Hypothalamus (tissue), 51 donors: ENCODE measurements at regions not wholly inside any gene's neighbourhood (a gene's known extent, or its start where the extent isn't known, plus 50 kb on each side); places are given as distances from the start of the nearest gene placed in this dataset.

Experiments
- DNase-seq, 51 donors: peaks; one replicate each; lab custom pipeline; 2025; lab: John Stamatoyannopoulos, UW

DNA sequence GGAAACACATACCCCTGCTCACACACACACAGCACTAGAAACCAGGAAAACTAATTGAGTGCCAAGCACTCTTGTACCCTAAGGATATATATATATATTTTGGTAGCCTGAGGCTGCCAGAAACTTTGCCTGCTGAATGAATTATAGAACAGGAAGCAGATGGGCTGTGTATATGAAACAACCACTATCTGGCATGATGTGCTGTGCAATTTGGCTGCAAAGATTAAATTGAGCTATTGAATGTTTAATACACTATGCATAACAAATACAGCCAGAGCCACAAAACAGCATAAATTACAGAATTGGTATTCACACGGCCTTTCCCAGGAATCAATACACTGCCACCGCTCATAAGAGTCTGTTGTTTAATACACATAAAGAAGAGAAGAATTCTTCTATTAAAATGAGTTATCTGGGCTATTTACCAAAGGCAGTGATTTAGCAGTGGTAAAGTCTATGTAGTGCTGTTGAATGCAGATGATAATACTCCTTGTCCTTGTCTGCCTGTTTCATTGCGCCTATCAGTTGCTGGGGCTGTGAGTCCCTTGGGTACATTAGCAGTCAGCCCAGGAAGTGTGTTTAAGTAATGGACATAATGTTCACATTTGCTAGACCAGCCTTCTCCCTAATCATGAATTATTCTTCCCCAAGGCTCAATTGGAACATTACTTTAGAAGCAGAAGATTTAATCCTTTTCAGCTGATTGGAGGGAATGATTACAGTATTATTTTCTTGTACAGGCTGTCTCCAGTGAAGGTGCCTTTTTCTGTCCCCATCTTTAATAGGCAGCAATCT, 294.3 kb downstream of the TLE1 start:
- no peak for DNase-seq

DNA sequence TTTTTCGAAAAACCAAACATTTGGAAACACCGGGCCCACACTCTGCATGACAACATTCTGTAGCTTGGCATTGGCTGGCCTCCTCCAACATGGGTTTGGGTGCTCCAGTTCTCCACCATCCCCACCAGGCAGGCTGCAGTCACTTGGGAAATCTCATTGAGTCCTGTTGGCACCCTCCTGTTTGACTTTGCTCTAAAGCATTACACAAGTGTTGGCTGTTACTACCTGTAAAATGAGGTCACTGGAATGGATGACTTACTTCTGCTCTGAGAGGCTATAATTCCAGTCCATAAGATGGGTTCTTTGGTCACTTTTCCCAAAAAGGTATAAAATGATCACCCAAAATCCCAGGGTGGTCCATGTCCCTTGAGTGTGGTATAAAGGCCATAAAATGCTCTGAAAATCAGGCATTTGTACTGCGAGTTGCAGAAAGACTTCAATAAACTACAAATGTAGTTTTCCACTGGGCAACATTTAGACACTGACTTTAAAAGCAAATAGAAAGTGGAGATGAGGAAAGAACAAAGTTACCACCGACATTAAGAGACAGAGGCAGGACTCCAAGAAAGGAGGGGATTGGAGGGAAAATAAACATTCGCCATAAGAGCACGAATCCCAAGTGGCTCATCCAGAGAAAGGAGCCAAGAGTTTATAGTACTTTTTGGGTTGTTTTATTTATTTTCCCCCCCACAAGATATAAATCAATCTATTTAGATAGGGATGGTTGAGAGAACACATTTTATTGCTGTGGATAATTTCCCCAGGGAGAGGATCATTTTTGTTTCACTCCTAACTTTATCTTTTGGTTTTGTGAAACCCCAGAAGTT, 295.1 kb downstream of the TLE1 start:
- DNase-seq = no peak

DNA sequence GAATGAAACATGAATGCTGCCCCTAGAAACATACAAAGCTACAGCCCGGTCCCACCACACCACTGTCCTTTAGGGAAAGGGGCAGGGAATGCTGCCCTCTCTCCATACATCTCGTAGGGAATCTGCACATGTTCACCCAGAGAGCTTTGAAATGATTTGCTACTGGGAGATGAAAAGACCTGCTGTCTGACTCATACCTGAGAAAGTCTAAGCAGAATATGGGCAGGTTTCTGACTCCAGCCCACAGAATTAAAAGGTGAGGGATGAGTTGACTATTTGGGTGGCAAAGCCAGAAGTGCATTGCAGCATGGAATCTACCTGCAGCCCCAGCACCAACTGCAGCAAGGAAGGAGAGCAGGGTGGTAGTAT, 297.9 kb downstream of the TLE1 start:
- no peak for DNase-seq

DNA sequence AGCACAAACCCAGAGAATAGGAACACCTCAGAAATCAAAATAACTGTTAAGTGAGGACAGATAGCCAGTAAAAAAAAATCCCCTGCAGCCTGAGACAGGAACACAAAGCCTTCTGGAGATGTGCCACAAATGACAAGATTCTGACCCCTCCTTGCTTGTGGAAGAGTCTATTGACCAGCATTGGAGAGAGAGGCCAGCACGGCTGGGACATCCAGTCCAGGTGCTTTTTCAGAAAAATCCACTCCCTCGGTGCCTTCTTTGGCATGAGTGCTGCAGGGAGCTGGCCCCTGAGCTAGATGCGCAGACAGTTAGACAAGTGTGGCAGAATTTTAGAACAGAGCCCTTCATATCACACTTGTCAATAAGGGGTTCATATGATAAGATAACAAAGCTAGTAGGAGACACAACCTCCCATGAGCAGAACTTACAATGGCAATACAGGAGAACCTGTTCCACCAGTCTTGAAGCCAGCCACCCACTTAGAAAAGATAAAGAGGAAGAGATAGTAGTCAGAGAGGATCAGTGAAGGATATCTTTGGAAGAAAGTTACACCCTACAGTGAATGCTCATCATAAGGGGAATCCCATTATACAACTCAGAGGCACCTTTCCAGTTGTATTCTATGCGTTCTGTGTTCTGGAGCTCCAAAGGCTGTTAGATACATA, 298.4 kb downstream of the TLE1 start:
- no peak for DNase-seq

DNA sequence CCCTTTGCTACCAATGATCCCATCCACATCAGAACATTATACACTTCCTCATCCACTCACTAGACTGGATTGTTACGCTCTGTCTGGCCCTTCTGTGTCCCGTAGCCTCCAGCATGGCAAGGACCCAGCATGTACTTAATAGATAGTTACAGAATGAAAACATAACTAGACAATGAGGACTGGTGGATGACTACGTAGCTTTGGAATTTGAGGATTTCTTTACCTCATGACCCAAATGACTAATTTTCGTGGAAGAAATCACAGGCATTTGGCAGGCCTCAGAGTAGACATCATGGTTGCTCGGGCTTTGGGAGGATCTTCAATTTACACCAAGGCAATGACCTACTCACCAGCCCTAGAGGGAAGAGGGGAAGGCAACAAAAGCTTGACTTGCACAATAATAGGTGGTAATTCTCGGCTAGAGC, 299.8 kb downstream of the TLE1 start:
- no peak for DNase-seq

DNA sequence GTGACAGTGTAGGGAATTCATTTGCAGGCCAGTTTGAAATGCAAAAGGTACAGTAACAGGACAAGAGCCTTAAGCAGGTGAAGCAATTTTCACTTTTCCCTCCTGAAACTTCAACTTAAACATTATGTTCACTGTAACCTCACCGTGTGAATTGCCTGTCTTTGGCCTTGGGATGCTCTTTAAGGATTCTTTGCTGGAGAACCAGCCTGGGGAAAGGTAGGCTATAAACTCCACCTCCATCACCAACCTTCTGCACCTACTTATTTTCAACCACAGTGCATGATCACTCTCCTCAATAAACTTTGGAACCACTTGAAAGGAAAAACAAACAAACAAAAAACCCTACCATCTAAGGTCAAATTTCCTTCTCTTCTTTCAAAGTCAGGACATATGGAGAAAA, 300.5 kb downstream of the TLE1 start:
- no peak for DNase-seq

DNA sequence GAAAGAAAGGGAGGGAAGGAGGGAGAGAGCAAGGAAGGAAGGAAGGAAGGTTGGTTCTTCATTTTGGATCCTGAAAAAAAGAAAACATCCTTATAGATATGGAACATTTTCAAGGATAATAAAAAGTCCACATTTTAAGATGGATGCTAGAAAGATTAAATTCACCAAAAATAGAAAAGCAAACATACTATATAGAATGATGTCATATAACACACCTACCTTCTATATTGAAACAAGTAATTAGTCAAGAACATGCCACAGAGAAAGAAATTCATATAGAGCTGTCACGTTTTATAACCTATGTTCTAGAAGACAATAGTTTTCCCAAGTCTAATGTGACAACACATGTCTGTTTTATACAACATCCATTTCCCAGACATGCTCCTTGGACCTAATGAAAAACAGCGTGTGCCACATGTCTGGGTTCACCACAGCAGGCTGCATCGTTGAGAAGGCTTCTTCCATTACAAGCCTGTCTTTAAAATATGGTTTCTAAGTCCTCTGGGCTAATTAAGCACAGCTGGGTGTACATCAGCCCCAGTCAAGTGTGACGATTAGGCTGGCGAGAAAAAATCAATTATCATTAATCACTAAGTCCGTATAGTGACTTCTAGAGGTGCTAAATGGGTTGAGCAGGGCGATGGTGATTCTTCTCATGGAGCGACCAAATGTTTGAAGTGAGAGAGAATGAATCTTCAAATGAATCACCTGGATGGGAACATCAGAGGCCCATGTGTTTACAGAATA, 301.8 kb downstream of the TLE1 start:
- DNase-seq = no peak

DNA sequence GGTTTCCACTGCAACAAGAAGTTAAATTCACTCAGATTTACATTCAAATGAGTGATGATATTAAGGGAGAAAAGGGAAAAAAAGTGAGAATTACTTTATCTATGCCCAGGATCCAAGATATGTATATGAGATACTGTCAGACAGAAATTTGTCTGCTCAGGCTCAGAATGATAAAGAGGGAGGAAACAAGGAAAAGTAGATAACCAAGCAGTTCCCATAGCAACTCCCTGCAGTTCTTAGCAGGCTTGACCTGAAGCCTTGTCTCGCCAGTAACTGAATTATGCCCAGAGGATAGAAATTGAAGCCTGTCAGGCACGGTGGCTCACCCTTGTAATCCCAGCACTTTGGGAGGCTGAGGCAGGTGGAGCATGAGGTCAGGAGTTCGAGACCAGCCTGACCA, 304.4 kb downstream of the TLE1 start:
- DNase-seq = no peak

DNA sequence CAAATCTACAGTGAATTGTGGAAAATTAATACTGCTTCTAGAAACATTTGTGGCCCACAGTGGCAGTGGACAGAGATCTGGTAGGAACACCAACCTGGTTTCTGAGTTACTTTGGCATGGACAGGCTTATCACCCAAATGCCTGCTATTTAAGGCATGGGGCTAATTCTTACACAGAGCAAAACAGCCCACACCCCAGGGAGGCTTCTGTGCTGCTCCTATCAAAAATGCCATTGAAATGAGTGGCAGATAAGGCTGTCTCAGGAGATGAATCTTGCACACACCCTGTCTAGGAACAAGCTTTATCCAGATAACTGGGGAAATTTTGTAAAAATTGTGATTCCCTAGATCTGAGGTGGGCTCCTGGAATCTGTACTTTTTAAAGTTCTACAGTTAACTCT, 307.1 kb downstream of the TLE1 start:
- no peak for DNase-seq

DNA sequence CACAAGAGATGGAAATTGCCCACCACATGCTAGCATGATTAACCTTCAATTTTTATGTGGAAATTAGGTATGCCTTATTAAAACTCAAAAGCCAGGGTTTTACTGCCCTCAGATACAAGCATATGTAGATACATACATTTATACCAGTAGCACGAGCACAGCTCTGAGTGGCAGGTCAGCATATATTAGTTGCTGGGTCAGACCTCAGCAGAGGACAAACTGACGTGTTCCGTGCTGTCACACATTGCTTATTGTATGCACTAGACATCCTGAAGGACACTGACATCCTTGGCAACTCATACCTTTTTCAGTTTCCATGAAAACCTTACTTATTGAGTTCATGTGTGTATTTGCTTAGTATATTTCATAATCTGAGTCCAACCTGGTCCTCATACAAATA, 307.7 kb downstream of the TLE1 start:
- DNase-seq = no peak

DNA sequence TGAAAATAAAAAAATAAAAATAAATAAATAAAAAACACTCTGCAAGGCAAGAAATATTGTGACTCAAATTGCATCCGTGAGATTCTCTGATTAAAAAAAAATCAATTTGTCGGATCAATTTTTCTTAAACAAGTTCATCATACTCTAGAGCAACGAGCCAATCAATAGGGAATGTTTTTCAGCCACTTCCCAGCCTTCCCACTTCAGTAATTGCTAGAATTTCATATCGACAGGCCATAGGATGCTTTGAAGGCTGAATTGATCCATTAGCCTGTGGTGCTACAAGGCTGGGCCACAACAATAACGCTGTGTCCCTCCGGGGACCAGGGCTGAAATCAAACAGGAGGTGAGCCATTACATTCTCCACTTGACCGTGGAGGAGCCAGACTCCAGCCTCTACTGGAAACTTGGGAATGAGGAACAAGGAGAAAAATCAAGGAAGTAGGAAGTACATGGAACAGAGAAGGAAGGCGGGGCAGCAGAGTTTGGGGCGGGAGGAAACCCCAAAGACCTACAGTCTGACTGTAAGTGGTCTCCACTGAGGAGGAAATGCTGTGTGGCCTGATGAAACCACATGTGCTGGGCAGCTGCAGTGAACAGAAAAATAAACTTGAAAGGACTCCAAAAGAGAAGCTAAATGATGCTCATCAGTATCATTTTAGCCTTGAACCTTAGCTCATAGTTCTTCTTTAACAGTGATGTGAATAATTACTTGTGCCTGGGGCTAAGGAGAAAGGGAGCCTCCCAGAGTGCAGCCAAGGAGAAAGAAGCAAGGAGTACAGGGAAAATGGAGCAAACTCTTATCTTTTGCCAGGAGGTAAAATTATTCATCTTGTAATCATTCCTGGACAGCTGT, 308.6 kb downstream of the TLE1 start:
- DNase-seq = no peak

DNA sequence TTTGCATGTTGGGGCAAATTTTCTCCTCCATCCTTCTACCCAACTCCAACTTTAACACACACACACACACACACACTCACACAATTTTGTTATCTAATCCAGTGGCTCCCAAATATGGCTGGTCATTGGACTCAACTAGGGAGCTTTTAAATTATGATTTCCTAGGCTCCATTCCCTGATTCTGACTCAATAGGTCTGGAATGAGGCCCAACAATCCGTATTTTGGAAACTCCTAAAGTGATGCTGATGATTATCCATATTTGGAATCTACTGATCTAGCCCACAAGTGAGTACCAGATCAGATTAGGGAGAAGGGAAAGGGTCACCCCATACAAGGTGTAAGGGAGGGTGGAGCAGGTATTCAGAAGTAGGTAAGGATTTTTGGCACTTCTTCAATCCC, 309.7 kb downstream of the TLE1 start:
- DNase-seq = no peak

DNA sequence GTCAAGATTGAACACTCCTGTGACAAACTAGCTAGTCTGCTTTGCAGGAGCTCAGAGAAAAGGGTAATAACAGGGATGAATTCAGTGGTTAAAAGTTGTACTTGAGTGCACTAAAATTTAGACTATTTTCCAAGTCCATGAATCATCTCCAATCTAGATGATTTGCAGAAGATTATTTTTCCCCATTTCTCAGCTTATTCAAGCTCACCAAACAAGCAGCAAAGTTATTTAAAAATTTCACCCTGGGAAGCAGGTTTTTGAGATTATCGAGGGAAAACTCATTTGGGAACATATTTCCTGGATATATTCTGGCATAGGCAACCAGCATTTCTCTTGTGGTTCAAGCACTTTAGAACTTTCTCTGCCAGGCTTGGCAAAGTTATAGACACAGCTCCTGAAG, 311.4 kb downstream of the TLE1 start:
- DNase-seq = no peak

DNA sequence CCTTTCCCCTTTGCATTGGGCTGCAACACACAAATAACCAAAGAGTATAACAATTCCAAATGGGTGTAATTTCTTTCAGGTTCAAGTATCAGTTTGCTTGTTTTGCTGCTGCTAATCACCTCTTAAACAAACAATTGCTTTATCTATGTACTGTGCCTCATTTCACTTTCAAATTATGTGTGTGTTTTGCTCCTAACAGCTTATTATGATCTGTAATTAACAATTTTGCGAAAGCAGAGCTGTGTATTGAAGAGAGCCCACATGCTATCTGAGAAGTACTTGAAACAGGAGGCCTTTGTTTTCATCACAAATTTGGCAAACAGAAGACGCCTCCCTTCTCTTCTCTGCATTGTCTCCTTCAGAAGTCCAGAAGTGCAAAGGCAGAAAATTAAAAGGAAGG, 312.0 kb downstream of the TLE1 start:
- DNase-seq = no peak

DNA sequence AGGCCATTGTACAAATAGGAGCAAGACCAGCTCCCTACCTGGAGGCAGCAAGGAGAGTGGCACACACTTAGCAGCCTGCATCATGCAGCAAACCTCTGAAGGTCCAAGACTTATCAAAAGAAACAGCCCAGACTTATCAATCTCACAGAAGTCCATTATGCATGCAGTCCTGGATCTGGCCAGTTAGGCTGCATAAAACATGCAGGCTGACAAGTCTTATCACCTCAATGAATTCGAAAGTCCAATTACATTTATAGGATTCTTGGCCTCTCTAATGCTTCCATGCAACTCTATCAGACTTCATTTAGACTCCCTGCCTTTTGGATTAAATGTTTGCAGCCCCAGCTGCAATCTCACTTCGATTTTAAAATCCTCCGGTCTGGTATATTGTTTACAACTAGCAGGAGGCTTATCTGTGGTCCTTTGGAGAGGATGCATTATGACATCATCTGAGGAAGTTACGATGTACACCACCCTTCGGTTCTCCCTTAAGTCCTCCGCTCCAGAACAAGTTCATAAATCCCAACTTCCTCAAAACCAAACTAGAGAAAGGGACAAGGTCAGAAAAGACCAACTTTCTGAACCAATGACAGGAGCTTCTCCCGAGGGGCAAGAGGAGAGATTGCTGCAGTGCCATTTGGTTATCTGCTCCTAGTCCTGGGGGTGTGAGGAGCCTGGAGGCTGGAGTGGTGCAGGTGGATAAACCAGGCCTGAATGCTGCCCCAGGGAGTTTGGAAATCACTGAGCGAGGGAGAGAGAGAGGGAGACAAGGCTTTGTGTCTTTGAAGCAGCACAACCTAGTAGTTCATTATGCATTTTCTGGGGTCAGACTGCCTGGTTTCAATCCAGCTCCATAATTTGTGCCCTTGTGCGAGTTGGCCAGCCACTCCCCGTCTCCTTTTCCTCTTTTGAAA, 313.9 kb downstream of the TLE1 start:
- no peak for DNase-seq

DNA sequence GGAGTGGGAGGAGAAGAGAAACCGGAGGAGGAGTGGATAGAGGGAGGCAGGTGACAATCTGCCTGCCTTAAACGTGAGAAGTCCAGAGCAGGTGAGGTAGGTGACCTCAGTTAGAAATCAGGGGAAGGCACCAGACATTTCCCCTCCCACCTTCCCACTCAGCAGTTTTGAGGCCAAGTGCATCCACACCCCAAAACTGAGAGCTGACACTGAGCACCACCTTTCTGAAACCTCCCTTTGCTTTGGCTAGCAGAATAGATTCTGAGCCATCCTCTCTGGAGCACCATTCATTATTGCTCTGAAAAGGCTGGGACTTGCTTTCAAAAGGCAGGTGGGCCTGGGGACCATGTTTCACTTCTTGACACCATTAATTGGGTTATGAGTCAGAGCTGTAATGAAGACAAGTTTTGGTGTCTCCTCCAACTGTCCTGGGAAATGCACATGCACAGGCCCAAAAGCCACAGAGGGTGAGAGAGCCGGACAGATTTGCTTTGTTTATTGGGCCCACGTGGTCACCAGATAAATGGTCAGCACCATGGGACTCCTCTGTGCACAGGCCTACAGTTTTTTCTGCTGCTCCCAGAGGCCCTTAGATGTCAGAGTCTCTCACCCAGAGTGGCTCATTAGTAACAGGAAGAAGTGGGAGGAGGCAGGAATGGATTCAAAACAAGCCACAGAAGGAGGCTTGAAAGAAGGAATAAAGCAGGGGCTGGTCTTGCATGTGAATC, 314.7 kb downstream of the TLE1 start:
- DNase-seq = no peak

DNA sequence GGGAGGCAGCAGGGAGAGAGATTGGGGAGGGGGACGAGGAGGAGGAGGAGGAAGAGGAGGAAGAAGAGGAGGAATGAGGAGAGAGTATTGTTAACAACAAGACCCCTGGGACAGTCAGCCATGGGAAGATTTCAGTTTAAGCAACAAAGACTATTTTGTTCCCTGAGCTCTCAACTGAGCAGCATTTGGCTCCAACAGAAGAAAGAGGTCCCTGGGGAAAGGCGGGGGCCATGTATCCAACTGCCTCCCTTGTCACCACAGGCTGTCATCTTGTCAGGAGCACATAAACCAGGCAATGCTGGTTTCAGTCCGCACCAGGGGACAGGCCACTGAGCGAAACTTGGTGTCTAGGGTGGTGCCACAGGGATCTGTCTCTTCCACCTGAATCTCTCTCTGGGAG, 316.1 kb downstream of the TLE1 start:
- DNase-seq = no peak

DNA sequence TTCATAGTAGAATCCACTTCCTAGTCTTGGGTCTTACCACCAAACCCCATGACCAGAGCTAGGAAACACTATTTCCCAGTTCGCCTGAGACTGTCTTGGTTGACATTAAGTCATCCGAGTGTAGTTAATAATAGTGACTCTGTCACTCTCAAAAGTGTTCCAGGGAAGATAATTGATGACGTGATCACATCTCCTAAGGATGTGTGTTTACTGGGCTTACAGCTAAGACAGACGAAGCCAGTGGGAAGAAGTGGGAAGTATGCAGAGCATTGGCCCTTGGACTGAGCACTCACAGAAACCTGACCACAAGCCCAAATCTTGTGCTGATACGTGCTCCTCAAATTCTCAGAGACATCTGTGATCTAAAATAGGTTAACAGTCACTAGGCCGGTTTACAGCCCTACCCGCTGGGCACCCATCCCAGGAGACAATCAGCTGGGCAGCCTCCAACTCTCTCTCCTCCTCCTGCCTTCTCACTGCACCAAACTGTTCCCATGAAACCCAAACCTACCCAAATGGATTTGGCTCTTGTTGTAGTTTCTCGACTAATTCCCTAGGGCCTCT, 316.6 kb downstream of the TLE1 start:
- DNase-seq = no peak
